ENCODE measurements at regions not wholly inside any gene's neighbourhood (a gene's known extent, or its start where the extent isn't known, plus 50 kb on each side); places are given as distances from the start of the nearest gene placed in this dataset.

- no peak for TF ChIP-seq POLR2A (IDR thresholded peaks at IDR 0.05)
- no peak for TF ChIP-seq CTCF (IDR thresholded peaks at IDR 0.05)
Observed at GRCh38 chr16:8310323-8310722, 280.0 kb downstream of the TMEM114 start.
